ENCODE measurements at regions not wholly inside any gene's neighbourhood (a gene's known extent, or its start where the extent isn't known, plus 50 kb on each side); places are given as distances from the start of the nearest gene placed in this dataset.

- no peak for DNase-seq
Measured at GRCh38 chr4:124017185-124017785, 620.7 kb downstream of the SPRY1 start.

DNA sequence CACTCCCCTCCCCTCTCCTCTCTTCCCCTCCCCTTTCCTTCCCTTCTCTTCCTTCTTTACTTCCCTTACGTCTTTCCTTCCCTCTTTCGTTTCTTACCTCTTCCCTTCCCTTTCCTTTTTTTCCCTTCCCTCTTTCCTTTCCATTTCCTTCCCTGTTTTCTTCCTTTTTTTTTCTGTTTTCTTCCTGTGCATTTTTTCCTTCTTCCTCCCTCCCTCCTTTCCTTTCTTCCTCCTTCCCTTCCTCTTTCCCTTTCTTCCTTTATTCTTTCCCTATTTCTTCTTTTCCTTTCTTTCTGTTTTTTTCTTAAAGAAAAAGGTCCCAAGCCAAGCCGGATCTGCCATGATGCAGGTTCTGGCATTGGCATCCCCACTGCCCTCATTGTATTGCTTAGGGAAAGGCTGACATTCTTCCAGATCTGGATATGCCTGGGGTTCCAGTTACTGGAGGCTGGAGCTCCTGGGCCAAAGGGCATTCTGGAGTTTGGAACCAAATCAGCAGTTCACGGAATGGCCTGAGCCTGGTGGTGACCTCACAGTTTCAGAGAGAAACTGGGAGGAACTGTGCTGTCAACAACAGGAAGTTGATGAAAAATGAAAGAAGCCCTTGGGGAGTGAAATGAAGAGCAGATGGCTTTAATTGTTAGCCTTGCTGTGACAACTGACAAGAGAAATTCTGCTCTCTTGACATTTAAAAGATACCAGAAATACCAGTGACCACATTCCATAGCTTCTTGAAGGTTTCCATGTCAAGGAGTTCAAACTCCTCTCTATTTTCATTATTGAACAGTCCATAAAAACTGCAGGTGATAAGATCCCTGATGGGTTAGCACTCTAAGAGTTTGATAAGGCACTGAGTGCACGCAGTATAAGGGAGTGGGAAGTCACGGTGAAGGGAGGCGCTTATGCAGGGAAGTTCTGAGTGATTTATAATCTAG is 622.1 kb downstream of the SPRY1 start:
- DNase-seq: peak in 1 of 5 donors; percentile 70

DNA sequence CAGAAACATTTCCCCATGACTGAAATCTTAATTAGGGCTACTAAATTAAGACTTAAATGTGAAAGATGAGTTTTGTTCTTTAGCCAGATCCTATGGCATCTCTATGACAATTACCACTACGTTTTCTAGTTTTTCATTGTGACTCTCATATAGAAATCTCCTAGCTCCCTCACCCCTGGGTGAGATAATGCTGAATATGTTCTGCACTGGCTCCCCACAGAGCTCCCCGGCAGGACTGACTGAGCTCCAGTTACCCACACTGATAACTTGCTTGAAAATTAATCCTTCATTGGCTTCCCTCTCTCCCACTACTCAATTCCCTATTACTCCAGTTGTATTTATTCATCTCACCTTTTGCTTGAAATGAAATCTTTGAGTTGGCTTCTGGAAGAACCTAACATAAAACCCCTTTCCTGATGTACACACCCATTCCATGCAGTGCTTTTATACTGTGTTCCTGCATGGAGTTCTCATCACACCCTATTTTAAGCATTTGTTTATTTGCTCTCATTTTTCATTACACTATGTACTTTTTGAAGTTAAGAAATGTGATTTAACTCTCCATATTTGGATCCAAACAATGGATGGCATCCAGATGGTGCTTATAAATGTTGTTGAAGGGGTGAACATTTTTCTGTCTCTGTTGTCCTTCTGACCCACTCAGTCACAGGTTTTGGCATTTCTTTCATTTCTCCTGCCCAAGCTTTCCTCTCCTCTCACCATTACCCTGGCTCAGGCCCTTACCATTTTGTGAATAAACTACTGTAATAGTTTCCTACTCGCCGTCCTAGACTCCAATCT is 623.4 kb downstream of the SPRY1 start:
- no peak for DNase-seq

DNA sequence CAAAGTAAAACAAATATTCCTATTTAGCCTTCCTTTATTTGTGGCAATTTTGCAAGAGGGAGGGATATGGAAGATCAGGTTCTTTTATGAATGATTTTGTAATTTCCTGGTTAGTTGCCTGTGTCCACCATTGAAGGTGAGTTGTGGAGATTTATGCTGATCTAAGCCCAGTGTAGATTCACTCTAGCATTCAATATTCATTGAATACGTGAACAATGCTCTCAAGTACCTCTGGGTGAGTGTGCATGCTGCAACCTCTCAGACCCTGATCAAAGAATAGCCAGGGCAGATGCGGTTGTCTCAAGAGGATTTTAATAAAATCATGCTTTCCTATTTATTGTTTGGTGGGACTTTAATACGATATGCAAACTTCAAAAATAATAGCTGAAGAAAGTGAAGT is 628.4 kb downstream of the SPRY1 start:
- no peak for DNase-seq

- DNase-seq: no peak
Measured at GRCh38 chr4:124025428-124025827, 628.8 kb downstream of the SPRY1 start.

- no peak for DNase-seq
Measured at GRCh38 chr4:124028182-124028581, 631.6 kb downstream of the SPRY1 start.

DNA sequence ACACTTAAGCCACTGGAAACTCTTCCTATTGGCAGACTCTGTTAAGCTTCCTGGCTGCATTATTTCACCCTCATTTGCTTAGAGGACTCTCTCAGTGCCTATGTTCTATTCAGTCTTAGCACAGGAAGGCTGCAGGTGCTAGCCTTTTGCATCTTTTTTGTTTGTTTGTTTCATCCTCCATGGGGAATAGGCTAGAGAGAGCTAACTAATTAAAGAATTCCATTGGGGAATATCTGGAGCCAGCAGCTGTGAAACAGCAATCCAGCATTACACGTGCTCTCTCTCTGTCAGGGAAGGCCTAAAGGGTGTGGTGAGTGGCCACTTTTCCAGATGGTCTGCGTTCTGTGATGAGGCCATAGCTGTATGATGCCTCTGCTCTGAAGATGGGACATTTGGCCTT is 633.6 kb downstream of the SPRY1 start:
- DNase-seq: no peak

DNA sequence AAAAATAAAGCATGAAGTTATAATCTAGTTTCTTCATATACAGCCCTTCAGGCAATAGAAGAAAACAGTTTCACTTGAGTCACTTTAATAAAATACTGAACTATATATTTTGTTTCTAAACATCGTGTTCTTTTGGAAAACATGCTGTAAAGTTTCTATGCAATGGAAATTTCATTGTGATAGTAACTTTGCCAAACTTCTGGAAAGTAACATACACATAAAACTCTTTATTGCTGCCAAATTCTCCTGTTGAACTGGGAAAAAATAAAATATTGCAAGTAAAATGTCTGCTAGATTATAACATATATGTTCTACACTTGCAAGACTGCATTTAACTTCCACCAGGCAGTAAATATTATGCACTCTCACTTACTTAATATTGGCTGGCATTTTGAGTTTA is 635.4 kb downstream of the SPRY1 start:
- no peak for DNase-seq

DNA sequence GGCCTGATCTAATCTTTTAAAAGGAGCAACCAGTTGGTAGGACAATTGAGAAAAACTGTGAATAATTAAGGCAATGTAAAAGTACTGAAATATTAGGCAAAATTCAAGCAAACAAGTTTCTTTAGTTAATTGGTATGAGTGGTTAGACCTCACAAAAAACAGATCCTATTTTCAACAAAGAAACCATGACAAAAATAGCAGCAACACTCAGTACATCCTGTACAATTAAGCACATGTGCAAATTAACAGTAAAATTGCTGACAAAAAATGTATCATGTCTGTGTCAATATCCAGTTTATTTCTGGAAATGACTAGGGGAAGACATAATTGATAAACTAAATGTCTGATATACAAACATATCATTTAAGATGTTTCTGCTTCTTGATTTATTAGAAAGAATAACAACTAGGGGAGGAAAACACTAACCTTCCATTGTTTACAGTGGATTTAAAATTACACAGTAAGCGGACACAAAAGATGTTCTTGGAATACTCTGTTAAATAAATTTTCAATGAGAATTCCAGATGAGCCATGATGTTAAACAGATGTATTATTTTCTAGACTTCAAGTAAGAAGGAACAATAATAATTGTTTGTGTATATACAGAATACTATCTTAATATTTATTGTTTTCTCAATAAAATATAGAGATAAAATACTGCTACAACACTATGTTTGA is 638.9 kb downstream of the SPRY1 start:
- DNase-seq: no peak

GRCh38 chr4:124037236-124037635 is 640.6 kb downstream of the SPRY1 start:
- no peak for DNase-seq

GRCh38 chr4:124044330-124044729 is 647.7 kb downstream of the SPRY1 start:
- no peak for DNase-seq

GRCh38 chr4:124044867-124045266 is 648.3 kb downstream of the SPRY1 start:
- DNase-seq: no peak

- no peak for DNase-seq
Measured at GRCh38 chr4:124046190-124046589, 649.6 kb downstream of the SPRY1 start.

DNA sequence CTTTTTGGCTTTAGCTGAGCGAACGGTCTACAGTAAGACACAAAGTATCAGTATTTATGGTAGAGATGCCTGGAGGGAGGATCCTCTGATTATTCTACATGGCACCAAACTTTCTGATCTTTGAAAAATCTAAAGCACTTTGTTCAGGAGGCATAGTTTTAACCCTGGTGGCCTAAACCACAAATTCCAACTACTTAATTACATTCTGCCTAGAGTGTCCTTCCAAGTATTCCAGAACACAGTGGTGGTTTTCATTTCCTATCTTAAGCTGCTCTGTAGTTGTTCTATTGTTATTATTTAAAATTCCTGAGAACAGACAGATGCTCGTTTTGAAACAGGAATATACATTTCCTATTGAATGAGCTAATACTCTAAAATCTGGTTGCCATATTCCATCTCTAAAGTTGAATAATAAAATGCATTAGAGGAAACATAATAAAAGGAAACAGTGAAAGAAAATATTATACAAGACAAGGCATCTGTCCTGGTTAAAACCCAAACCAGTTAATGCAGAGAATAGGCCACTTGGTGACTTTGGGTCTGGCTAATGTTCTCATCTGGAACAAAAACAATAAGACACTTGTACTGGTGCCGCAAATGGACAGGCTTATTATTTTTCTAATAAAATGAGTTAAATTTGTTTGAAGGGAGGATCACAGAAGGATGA is 657.4 kb downstream of the SPRY1 start:
- DNase-seq: no peak

DNA sequence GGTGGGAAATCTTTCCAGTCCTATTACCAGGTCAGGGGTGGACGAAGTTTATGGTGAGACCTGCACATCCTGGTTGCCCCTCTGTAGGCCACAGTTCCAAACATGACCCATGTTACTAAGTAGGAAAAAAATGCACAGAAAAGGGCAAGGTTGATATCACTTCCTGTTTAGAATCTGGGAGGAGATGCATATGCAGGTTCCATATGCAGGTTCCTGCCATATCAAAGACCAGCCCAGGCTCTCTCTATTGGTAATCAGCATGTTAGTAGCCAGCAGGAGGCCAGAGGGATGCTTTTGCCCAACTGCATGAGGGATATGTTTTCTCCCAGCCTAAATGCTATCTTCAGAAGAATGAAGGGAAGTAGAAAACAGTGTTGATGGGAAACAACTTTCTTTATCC is 657.2 kb downstream of the ANKRD50 start:
- DNase-seq: no peak

DNA sequence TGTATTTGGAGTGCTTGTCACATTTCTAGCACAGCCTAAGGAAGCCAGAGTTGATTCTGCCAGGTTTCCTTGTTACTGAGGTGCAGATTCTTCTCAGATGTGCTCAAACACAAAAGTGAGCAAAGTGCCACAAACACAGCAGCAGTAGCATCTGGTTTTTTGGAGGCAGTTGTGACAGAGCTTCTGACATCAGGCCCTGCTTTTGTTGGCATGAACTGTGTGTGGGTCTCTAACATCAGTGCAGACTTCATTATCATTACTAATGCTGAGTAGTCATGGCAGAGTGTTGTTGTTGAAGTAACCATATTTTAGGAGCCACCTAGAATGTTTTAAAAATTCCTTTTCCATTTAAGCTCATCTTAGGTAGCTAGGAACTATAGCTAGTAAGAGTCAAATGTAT is 656.6 kb downstream of the ANKRD50 start:
- DNase-seq: no peak

DNA sequence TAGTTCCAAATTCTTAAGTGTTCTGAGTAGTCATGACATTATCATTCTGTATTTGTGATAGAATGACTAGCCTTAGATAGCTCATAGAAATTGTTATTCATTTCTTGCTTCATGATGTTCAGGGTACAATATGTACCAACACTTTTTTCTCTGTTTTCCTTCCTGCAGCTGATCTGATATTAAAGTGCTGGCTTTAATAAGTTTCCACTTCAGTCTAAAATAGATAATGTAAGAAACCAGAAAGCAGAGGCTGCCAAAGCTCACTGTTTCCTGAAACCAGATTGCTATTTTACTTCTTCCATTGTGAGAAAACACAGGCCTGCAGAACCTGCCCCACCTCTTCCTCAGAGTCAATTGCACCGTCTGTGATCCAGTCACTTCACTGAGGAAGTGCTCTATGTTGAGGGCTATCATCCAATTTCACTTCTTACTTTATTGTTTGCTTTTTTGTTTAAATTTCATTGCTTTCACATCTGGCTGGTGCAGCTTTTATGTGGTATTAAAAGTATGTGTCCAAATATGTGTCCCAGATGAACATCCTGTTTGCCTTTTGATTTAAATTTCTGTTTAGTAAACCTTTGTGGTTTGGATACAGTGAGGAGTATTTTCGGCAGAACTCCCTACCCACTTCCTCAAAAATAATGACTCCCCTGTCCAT is 652.1 kb downstream of the ANKRD50 start:
- DNase-seq: no peak

GRCh38 chr4:124061413-124061812 is 651.1 kb downstream of the ANKRD50 start:
- DNase-seq: no peak

GRCh38 chr4:124065422-124065821 is 647.1 kb downstream of the ANKRD50 start:
- no peak for DNase-seq

DNA sequence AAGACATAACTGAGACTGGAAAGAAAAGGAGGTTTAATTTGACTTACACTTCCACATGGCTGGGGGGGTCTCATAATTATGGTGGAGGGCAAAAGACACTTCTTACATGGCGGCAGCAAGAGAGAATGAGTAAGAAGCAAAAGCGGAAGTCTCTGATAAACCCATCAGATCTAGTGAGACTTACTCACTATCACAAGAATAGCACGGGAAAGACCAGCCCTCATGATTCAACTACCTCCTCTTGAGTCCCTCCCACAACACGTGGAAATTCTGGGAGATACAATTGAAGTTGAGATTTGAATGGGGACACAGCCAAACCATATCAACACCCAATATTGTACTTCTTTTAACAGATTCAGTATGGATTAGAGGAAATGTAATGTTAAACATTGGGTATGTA is 646.6 kb downstream of the ANKRD50 start:
- no peak for DNase-seq

DNA sequence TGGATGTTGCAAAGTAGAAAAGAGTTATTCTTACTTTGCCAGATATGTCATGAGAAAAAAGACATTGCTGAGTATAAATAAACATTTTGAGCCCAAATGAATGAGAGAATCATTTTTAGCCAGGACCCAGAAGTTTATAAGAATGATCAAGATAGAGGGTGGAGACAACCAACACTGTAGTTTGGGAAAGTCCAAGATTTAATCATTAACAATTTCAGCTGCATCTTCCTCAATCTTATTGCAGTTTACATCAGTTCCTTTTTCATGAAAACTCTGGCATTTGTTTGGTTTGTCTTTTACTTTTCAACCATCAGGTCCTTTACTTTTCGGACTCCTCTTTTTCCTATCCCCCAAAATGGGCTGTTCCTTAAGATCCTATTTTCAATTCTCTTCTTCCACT is 645.9 kb downstream of the ANKRD50 start:
- DNase-seq: no peak

DNA sequence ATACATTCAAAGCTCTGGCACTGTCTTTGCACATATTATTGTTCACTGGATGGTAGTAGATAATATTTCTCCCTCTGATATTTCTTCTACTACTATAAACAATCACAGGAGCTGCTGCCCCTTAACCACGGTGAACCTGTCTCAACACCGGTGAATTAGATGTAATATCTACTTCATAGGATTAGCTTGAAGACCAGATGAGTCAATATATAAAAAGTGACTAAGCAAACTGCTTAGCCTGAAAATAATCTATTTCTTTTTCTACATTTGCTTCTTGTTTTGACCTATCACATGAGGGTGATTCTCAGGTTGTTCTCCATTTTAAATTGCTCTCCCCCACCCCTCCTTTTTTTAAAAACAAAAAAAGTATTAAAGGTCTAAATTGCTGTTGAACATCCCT is 645.5 kb downstream of the ANKRD50 start:
- DNase-seq: no peak
